ENCODE measurements at regions not wholly inside any gene's neighbourhood (a gene's known extent, or its start where the extent isn't known, plus 50 kb on each side); places are given as distances from the start of the nearest gene placed in this dataset.

- DNase-seq, result no peak
- no peak overlapping the region for H3K27ac ChIP-seq (ENCODE audit: low read depth in 1 of 2, low read length in 1 of 2)
- peaks cover 0 to 6% (median 0%) of the 10 kb centered on the region in 5 donors for H3K4me1 ChIP-seq (ENCODE audit: control insufficient read depth in 5 of 5, insufficient read depth in 5 of 5, low read length in 5 of 5)
- TF ChIP-seq CTCF (IDR thresholded peaks at IDR 0.05; ENCODE audit: control extremely low read depth, extremely low read depth), result no peak
- no peaks in the 10 kb centered on the region for H3K9me3 ChIP-seq (ENCODE audit: control insufficient read depth in 4 of 4, insufficient read depth in 3 of 4, low read length in 3 of 4)
- no peak overlapping the region for H3K4me3 ChIP-seq
- no peak for ATAC-seq (ENCODE audit: insufficient read depth, low FRiP score)
- no peak overlapping the region for H3K9ac ChIP-seq (ENCODE audit: insufficient read depth in 1 of 2, low read length in 2 of 2)
- WGBS, 2 donors, result 92 to 93% methylated on average over 13 of the region's 13 CpGs
- no peaks in the 10 kb centered on the region for H3K27me3 ChIP-seq (ENCODE audit: control insufficient read depth in 3 of 3, insufficient read depth in 3 of 3, low read length in 2 of 3)
- H3K36me3 ChIP-seq (ENCODE audit: control insufficient read depth in 4 of 4, insufficient read depth in 4 of 4, low read length in 4 of 4), result no peaks in the 10 kb centered on the region
Observed at GRCh38 chr7:54956865-54957264, 62.0 kb upstream of the EGFR start.

GRCh38 chr7:54960517-54960916 is 58.3 kb upstream of the EGFR start:
- TF ChIP-seq CTCF (IDR thresholded peaks at IDR 0.05; ENCODE audit: control extremely low read depth, extremely low read depth), result no peak
- no peak for ATAC-seq (ENCODE audit: insufficient read depth, low FRiP score)
- DNase-seq, result no peak
- Histone ChIP-seq H3K9ac (ENCODE audit: insufficient read depth in 1 of 2, low read length in 2 of 2) (no peak overlapping the region), H3K27ac (ENCODE audit: low read depth in 1 of 2, low read length in 1 of 2) (no peak overlapping the region), H3K36me3 (ENCODE audit: control insufficient read depth in 4 of 4, insufficient read depth in 4 of 4, low read length in 4 of 4) (no peaks in the 10 kb centered on the region), H3K27me3 (ENCODE audit: control insufficient read depth in 3 of 3, insufficient read depth in 3 of 3, low read length in 2 of 3) (no peaks in the 10 kb centered on the region), H3K4me1 (ENCODE audit: control insufficient read depth in 5 of 5, insufficient read depth in 5 of 5, low read length in 5 of 5) (peaks cover 0 to 1% (median 0%) of the 10 kb centered on the region in 5 donors), H3K9me3 (ENCODE audit: control insufficient read depth in 4 of 4, insufficient read depth in 3 of 4, low read length in 3 of 4) (peaks cover 0 to 7% (median 0%) of the 10 kb centered on the region in 4 donors), H3K4me3 (no peak overlapping the region)
- WGBS, 2 donors, result 64 to 67% methylated on average over 3 of the region's 3 CpGs

- Histone ChIP-seq H3K27me3 (ENCODE audit: control insufficient read depth in 3 of 3, insufficient read depth in 3 of 3, low read length in 2 of 3) (no peaks in the 10 kb centered on the region), H3K4me1 (ENCODE audit: control insufficient read depth in 5 of 5, insufficient read depth in 5 of 5, low read length in 5 of 5) (peaks cover 0 to 1% (median 0%) of the 10 kb centered on the region in 5 donors), H3K36me3 (ENCODE audit: control insufficient read depth in 4 of 4, insufficient read depth in 4 of 4, low read length in 4 of 4) (no peaks in the 10 kb centered on the region), H3K9me3 (ENCODE audit: control insufficient read depth in 4 of 4, insufficient read depth in 3 of 4, low read length in 3 of 4) (peaks cover 0 to 7% (median 0%) of the 10 kb centered on the region in 4 donors), H3K27ac (ENCODE audit: low read depth in 1 of 2, low read length in 1 of 2) (no peak overlapping the region), H3K4me3 (no peak overlapping the region), H3K9ac (ENCODE audit: insufficient read depth in 1 of 2, low read length in 2 of 2) (no peak overlapping the region)
- TF ChIP-seq CTCF (IDR thresholded peaks at IDR 0.05; ENCODE audit: control extremely low read depth, extremely low read depth), result no peak
- WGBS, 2 donors, result 71 to 78% methylated on average over 6 of the region's 6 CpGs
- no peak for ATAC-seq (ENCODE audit: insufficient read depth, low FRiP score)
- no peak for DNase-seq
Observed at GRCh38 chr7:54961391-54961790, 57.4 kb upstream of the EGFR start.

DNA sequence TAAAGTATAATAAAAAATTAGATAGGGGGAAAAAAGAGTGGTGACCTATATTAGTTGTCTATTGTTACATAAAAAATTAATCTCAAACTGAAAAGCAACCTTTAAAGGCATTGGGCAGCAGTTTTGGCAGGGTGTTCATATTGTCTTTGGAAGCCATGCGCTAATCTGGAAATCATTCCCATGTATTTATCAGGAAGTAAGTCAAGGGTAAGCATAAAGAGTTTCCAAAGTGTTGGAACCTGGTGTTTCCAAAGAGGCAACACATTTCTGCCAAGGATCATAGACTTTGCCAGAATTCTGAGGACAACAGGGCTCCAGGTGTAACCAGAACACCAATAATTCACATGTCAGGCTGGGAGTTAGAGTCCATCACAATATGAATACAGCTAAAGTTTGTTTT is 55.7 kb upstream of the EGFR start:
- WGBS, 2 donors, result 92 to 95% methylated on average over 1 of the region's 1 CpG
- Histone ChIP-seq H3K9me3 (ENCODE audit: control insufficient read depth in 4 of 4, insufficient read depth in 3 of 4, low read length in 3 of 4) (peaks cover 0 to 7% (median 0%) of the 10 kb centered on the region in 4 donors), H3K27ac (ENCODE audit: low read depth in 1 of 2, low read length in 1 of 2) (no peak overlapping the region), H3K4me1 (ENCODE audit: control insufficient read depth in 5 of 5, insufficient read depth in 5 of 5, low read length in 5 of 5) (peaks cover 0 to 1% (median 0%) of the 10 kb centered on the region in 5 donors), H3K27me3 (ENCODE audit: control insufficient read depth in 3 of 3, insufficient read depth in 3 of 3, low read length in 2 of 3) (no peaks in the 10 kb centered on the region), H3K4me3 (no peak overlapping the region), H3K9ac (ENCODE audit: insufficient read depth in 1 of 2, low read length in 2 of 2) (no peak overlapping the region), H3K36me3 (ENCODE audit: control insufficient read depth in 4 of 4, insufficient read depth in 4 of 4, low read length in 4 of 4) (no peaks in the 10 kb centered on the region)
- TF ChIP-seq CTCF (IDR thresholded peaks at IDR 0.05; ENCODE audit: control extremely low read depth, extremely low read depth), result no peak
- DNase-seq, result no peak
- ATAC-seq (ENCODE audit: insufficient read depth, low FRiP score), result no peak

All from lung (tissue), 11 donors.